ENCODE measurements at regions not wholly inside any gene's neighbourhood (a gene's known extent, or its start where the extent isn't known, plus 50 kb on each side); places are given as distances from the start of the nearest gene placed in this dataset.

GRCh38 chr13:21966014-21966413 is 295.1 kb downstream of the FGF9 start:
- TF ChIP-seq POLR2A (IDR thresholded peaks at IDR 0.05) (no peak), CTCF (IDR thresholded peaks at IDR 0.05) (no peak)
